ENCODE measurements at regions not wholly inside any gene's neighbourhood (a gene's known extent, or its start where the extent isn't known, plus 50 kb on each side); places are given as distances from the start of the nearest gene placed in this dataset.
"Not testable (repeated sequence)": the region's sequence is repeated elsewhere in the genome, so short reads cannot be mapped to it uniquely, and the experiment has no call there.

- FAIRE-seq: no peak
Measured at GRCh38 chr3:177710506-177710905, 513.2 kb upstream of the TBL1XR1 start.

DNA sequence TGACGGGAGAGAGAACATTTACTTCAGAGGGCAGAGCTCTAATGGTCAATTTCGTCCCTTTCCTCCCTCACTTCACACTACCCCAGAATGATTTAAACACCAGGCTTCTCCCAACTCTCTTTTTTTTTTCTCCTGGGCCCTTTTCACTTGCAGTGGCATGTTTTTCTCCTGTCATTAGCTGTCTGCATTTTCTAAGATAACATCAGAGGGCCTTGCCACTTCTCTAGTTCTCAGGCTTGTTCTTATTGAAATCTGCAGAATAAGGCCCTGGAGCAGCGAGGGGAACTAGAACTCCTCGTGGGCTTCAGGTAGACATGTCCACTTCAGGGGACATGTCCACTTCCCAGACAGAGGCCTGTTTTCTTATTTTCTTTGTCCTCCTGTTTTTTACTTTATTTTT, 514.4 kb upstream of the TBL1XR1 start:
- Histone ChIP-seq H3K4me3 (no peak overlapping the region), H3K4me1 (no peaks in the 10 kb centered on the region), H3K9me3 (no peaks in the 10 kb centered on the region), H3K36me3 (no peaks in the 10 kb centered on the region), H3K27ac (no peak overlapping the region), H3K27me3 (no peaks in the 10 kb centered on the region)
- WGBS, 2 donors: 89 to 94% methylated on average over 4 of the region's 4 CpGs
- no peak for TF ChIP-seq CTCF (IDR thresholded peaks at IDR 0.05)
- no peak for FAIRE-seq
- intact Hi-C loops (cut with DNase I): no loop called here
- ATAC-seq: no peak
- no peak for DNase-seq

More at GRCh38 chr3:177710506-177710905, 513.2 kb upstream of the TBL1XR1 start:
- TF ChIP-seq CTCF (IDR thresholded peaks at IDR 0.05): no peak
- H3K27me3 ChIP-seq: no peaks in the 10 kb centered on the region
- ATAC-seq (no peak), DNase-seq (no peak)
- intact Hi-C loops (cut with DNase I): no loop called here
- H3K36me3 ChIP-seq: no peaks in the 10 kb centered on the region
- H3K4me3 ChIP-seq: no peak overlapping the region
- H3K27ac ChIP-seq: no peak overlapping the region
- no peaks in the 10 kb centered on the region for H3K4me1 ChIP-seq
- no peaks in the 10 kb centered on the region for H3K9me3 ChIP-seq

DNA sequence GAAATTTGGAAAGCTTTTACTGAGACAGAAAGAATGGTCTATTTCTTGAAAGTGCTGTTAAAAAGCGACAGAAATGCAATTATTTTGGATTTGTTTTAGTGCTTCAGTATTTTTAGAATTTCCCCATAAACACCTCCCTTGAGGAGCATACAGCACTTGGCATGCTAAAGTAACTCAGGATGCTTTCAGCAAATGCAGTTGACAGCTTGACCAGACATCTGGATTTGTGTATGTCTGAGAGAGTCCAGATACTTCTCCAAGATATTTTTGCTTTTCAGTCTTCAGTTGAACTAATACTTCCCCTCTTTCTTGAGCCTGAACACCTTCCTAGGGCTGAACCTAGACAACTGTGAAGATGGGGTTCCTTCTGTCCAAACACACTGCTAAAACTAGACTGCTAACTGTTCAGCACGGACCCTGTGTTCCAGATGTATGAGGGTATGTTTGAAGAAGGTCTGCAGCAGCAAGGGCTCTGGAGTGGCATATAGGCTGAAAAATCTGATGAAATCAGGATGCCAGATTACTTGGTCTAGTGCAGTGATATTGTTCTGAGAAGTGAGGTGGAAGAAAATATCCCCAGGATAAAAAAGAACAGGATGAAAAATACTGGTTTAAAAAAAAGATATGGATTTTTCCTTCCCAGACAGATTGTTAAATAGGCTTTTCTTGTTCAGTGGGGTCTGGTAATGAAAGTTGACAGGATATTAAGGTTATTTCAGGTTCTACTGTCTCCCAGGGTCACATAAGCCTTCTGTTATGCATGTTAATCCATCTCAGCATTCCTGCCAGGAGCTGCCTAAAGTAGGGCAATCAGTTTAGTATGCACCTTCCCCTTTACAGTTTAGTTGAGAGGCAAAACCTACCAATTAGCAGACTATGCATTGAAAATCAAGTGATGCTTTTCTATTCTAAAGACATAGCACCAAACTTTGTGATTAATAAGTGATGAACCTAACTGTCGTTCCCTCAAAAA, 516.9 kb upstream of the TBL1XR1 start:
- WGBS, 2 donors: 76 to 83% methylated on average over 3 of the region's 3 CpGs
- intact Hi-C loops (cut with DNase I): no loop called here
- DNase-seq (no peak), FAIRE-seq (no peak), ATAC-seq (no peak)
- Histone ChIP-seq H3K27ac (no peak overlapping the region), H3K4me1 (no peaks in the 10 kb centered on the region), H3K4me3 (no peak overlapping the region), H3K27me3 (no peaks in the 10 kb centered on the region), H3K36me3 (no peaks in the 10 kb centered on the region), H3K9me3 (no peaks in the 10 kb centered on the region)
- no peak for TF ChIP-seq CTCF (IDR thresholded peaks at IDR 0.05)

DNA sequence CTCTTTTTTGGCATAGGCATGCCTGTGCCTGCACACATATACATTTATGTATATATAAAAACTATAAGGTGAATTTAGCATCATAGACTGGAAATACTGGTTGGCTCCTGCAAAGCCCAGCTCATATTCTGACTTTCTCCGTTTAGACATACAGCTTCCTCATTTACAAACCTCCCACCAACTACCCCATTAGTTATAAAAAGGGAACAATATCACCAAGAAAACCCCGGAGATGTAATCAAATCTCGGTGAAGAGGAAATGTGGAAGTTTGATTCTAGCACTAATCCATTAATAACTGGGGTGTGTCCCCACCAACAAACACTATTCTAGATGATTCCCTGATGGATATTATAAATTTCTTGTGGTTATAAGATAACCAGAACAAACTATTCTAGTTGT, 517.7 kb upstream of the TBL1XR1 start:
- intact Hi-C loops (cut with DNase I): no loop called here
- DNase-seq (no peak), FAIRE-seq (no peak), ATAC-seq (peak in 1 of 4 donors; percentile 34)
- no peak overlapping the region for H3K27ac ChIP-seq
- H3K36me3 ChIP-seq: no peaks in the 10 kb centered on the region
- H3K9me3 ChIP-seq: no peaks in the 10 kb centered on the region
- H3K27me3 ChIP-seq: no peaks in the 10 kb centered on the region
- 55 to 59% methylated on average over 3 of the region's 3 CpGs for WGBS, 2 donors
- no peaks in the 10 kb centered on the region for H3K4me1 ChIP-seq
- TF ChIP-seq CTCF (IDR thresholded peaks at IDR 0.05): no peak
- no peak overlapping the region for H3K4me3 ChIP-seq

- WGBS, 2 donors: 78 to 87% methylated on average over 3 of the region's 3 CpGs
- no peak for TF ChIP-seq CTCF (IDR thresholded peaks at IDR 0.05)
- no peak for ATAC-seq
Measured at GRCh38 chr3:177715980-177716379, 518.7 kb upstream of the TBL1XR1 start.

GRCh38 chr3:177720927-177721326, 523.6 kb upstream of the TBL1XR1 start:
- H3K27ac ChIP-seq; DNase-seq; ATAC-seq; H3K27me3 ChIP-seq; H3K4me3 ChIP-seq; H3K4me1 ChIP-seq; H3K9me3 ChIP-seq; intact Hi-C loops (cut with DNase I); FAIRE-seq; H3K36me3 ChIP-seq: not testable (repeated sequence)
- WGBS, 2 donors: 94 to 96% methylated on average over 3 of the region's 3 CpGs

More at GRCh38 chr3:177715980-177716379, 518.7 kb upstream of the TBL1XR1 start:
- intact Hi-C loops (cut with DNase I): no loop called here
- Histone ChIP-seq H3K4me3 (no peak overlapping the region), H3K4me1 (no peaks in the 10 kb centered on the region), H3K9me3 (no peaks in the 10 kb centered on the region), H3K36me3 (no peaks in the 10 kb centered on the region), H3K27me3 (no peaks in the 10 kb centered on the region), H3K27ac (no peak overlapping the region)
- FAIRE-seq: no peak
- DNase-seq: no peak

All from pancreas (tissue), 10 donors.